ENCODE measurements at regions not wholly inside any gene's neighbourhood (a gene's known extent, or its start where the extent isn't known, plus 50 kb on each side); places are given as distances from the start of the nearest gene placed in this dataset.

DNA sequence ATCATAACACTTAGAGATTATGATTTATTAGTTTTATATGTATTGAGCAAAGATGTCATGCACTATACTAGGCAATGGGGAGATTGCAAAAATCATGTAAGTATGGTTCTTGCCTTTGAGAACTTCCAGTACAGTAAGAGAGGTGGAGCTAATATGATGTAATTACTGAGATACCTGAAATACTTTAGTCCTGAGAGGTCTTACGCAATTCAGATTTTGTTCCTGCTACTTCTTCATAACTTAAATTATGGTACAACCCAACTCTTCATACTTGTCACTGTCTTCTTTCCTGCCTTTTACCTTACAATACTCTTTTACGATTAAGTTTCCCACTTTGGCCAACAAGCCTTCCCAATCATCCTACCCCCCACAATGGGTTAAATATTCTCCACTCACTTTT is 564.2 kb upstream of the PITX2 start:
- DNase-seq: no peak

DNA sequence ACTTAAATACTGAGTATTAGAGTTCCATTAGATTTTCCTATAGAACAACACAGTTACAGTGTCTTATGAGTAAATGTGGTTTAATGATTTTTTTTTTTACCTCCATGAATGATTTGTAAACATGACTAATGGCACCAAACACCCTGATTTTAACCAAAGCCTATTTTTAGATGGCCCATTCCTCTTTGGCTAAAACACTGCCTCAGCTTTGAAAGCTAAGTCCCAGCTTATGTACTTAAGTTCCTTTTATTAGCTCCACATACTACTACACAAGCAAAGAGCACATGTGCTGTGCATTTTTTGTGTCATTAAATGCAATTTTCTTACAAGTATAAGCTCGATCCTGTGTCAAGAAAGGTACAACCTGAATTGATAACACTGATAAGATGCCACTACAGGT is 575.6 kb upstream of the PITX2 start:
- no peak for DNase-seq

DNA sequence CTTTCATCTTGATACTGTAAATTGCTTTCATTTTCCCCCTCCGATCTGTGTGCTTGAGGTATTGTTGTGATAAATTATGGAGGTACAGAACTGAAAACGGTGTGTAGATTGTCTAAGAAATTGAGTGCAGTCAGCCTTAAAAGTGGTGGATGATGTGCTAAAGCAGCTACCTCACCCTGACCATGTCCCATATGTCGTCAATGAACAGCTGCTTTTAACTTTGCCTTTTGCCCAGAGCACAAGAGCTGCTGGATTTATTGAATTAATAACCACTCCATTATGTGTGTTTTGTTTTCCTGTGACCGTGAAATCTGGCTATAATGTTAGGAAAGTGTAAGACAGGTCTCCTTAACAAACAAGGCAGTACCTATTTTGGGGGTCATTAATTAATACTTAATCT is 581.9 kb upstream of the PITX2 start:
- DNase-seq: no peak

- no peak for DNase-seq
Observed at GRCh38 chr4:111208970-111209369, 586.1 kb upstream of the PITX2 start.

- no peak for DNase-seq
Observed at GRCh38 chr4:111209706-111210105, 586.8 kb upstream of the PITX2 start.

DNA sequence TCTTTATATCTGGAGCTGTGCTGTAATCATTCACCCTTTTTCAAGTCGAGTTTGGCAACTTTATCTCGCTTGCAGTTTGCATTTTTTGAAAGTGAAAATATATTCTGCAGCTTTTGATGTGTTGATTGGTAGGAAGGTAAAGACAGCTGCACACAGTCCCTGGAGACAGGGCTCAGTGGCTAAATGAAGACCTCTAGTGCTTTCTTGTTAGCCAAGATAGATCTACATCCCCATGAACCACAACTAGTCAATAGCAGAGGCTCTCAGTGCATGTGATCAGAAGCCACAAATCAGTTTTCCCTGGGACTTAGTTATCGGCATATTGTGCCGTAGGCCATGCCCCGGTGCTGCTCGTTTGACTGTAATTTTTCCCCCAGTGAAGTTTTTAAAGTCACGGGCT is 587.7 kb upstream of the PITX2 start:
- no peak for DNase-seq

DNA sequence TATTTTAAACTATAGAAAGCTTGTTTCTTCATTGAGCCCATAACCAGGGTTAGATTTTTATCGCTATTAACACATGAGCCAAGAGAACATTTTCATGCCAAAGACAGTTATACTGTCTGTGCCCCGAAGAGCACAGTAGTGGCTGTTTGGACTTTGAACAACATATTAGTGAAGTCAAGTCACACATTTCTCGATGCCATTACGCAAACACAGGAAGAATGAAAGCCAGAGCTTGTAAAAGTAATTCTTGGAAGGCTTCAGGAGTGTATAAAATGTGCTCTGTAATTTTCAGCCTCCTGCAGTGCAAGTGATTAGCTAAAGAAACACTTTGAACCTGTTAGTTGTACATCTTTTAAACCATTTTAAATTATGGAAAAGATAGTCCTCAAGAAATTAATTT is 590.7 kb upstream of the PITX2 start:
- no peak for DNase-seq

- no peak for DNase-seq
Observed at GRCh38 chr4:111214371-111214770, 591.5 kb upstream of the PITX2 start.

GRCh38 chr4:111215755-111216154 is 592.9 kb upstream of the PITX2 start:
- DNase-seq: no peak

- no peak for DNase-seq
Observed at GRCh38 chr4:111216791-111217190, 593.9 kb upstream of the PITX2 start.

DNA sequence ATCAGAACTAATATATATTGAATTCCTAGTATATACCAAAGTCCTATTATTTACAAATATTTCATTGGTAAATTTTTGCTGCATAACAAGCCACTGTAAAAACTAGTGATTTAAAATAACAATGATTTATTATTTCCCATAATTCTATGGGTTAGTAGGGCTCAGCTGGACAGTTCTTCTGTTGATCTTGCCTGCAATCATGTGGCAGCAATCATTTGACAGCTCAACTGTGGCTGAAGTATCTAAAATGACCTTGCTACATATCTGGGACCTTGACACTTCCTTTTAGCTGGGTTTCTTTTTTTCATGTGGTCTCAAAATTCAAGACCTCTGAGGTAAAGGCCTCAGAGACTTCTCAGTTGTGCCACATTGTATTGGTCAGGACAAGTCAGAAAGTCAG is 598.5 kb upstream of the PITX2 start:
- DNase-seq: no peak

DNA sequence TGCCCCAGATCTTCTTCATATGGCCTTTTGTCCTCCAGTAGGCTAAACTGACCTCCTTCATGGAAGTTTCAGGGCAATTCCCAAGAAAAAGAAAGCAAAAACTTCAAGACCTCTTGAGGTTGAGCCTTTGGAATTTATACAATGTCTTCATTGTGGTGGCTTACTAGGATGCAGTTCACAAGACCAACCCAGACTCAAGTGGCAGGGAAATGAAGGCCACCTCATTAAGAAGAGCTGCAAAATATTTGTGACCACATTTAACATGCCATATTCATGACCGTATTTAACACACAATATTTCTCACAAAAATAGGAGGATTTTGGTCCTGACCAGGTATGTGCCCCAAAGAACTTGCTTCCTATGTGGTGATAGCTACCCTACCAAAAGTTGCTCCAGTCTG is 605.5 kb upstream of the PITX2 start:
- no peak for DNase-seq

GRCh38 chr4:111228874-111229273 is 606.0 kb upstream of the PITX2 start:
- DNase-seq: no peak

- DNase-seq: no peak
Observed at GRCh38 chr4:111230265-111230664, 607.4 kb upstream of the PITX2 start.

DNA sequence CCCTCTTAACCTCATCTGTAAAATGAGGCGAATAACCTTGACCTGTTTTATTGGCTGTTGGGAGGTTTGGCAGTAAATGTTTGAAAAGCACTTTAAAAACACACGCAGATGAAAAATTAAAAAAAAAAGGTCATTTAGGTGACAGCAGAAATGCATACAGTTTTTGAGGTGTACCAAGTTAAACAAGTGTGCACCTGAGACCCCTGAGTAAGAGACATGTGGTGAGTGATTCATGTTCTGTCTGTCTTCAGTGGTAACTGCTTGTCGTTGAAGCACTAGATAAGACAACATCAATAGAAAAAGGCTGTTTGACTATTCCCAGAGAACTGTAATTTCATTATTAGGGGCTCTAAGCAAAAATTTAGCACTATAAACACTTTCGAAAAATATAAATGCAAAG is 608.4 kb upstream of the PITX2 start:
- no peak for DNase-seq

- no peak for DNase-seq
Observed at GRCh38 chr4:111234939-111235338, 612.1 kb upstream of the PITX2 start.

DNA sequence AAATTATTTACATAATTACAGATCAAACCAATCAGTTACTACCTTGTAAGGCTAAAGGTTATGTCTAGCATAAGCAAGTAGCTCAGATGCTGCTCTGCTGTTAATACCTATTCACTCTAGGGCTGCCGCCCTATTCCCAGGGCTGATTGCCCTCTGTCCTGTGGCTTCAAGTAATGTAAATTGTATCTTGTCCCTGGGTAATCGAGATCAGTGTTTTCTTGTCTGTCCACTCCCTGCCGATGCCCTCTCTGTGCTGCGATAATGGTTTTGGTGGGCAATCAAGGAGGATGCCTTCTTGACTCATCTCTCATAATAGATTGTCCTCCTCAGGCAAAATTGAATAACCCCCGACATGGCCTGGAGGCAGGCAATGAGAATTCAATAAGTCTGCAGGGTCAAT is 641.0 kb upstream of the PITX2 start:
- no peak for DNase-seq

DNA sequence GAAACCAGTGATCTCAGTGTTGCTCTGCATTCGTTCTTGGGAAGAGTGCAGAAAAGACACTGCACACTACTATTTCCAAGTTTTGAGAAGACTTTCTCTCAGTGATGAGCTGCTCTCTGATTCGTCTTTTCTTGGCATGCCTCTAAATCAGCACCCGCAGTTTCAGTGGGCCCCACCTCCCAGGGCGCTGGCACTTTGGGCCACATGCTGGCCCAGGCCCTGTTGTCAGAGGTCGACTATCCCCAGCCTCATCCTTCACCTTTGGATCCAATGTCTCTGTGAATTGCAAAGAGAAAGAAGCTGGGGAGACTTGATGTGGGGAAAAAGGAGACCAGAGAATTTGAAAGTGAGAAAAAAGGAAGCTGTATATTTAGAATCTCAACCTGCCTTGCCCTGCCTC is 644.1 kb upstream of the PITX2 start:
- no peak for DNase-seq

DNA sequence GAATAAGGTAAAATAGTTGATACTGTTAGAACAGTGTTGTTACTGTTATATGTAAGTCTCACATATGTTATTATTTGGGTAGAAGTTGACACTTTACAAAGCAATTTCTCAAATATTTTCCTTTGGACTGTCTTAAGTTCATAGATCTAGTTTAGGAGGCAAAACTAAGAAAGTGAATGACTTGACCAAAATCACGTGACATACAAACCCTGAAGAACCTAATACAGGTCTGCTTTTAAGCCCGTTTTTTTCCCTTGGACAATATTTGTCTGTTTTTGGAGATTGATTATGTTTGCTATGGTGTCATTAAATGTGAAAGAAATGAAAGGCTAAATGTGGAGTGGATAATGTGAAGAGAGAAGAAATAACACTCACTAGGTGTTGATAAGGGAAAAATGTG is 644.9 kb upstream of the PITX2 start:
- no peak for DNase-seq

DNA sequence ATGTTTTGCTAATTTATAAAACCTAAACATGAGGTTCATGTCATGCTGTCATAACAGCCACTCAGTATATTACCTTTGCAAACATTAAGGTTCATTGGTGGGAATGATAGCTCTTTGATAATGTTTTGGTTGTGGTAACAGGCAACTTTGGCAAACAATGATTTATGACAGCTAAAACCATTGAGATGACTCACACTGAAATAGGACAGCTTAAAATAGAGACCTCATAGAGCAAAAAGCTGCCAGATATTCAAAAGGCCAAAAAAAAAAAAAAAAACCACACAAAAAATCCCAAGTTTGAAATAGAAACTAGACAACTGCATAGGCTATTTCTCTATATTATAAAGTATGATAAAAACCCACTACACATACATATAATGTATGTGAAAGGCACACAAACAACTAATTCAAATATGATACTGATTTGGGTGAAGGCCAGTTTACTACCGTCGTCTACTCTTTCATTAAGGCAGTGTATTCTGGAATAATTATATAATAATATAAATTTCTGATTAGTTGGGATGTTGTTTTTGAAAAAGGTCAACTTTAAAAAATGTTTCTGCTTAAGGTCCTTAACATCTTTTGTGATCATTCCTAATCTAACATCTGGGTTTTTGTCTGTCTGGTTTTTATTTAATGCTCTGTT is 646.0 kb upstream of the PITX2 start:
- no peak for DNase-seq

DNA sequence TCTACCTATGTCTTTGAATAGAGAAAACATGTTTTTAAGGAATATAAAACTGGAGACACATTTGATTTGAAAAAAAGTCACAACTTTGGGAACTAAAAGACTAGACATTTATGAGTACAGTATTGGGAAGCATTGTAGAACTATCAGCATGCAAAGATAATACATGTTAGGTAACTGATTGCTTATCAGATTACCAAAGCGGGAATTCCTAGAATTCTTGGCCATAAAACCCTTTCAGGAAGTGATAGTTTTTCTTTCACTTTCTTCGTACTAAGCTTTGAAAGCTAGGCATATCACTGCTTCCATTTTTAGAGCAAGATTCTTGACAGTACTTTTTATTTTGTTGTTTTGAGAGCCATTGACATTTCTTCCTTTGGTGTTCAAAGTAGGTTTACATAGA is 646.6 kb upstream of the PITX2 start:
- DNase-seq: no peak

- no peak for DNase-seq
Observed at GRCh38 chr4:111274060-111274459, 651.2 kb upstream of the PITX2 start.

DNA sequence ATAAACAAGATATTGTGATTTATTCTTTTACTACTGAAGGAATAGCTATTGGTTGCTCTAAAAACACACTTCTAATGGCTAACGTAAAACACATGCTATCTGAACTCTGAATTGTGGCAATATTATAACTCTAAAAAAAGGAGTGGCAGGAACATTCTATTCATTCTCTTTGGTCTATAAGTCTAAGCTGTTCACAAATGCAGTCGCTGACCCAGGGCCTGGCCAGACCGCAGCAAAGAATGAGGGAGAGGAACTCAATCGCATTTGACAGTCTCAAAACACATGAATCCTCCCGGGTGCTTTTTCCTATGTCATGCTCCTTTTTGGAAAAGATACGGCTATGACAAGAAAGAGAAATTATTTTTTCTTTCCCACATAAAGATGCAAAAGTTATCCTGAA is 651.6 kb upstream of the PITX2 start:
- DNase-seq: no peak

GRCh38 chr4:111281219-111281618 is 658.3 kb upstream of the PITX2 start:
- no peak for DNase-seq

DNA sequence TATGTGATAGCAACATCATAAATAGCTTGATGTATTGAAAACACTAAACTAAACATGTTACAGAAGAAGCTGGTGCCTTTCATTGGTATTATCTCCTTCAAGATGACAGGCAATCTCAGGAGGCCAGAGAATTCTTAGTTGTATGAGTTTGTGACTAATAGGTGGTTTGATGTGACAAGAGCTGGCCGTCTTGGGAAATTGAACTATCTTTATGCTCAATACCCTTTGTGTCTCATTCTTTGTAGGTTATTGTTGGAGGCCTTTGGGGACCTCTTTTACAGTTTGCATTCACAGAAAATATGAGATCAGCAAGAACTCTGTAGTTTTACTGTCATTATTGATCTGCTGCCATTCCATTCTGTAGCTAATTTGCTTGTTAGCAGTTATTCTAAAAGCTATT is 659.2 kb upstream of the PITX2 start:
- DNase-seq: no peak
